Natural killer cell (primary cell): ENCODE measurements at regions not wholly inside any gene's neighbourhood (a gene's known extent, or its start where the extent isn't known, plus 50 kb on each side); places are given as distances from the start of the nearest gene placed in this dataset.
"Not testable (repeated sequence)": the region's sequence is repeated elsewhere in the genome, so short reads cannot be mapped to it uniquely, and the experiment has no call there.

Source experiments
- ATAC-seq, 3 donors: fragments of 150-1000 bp in 2 of 3; fragments of 200-7000 bp in 1 of 3; cut with Tn5 transposase; 1 replicate in 1 of 3; 2 replicates in 2 of 3; pipeline ENCODE4 v1.10.0; 2021; ENCODE audit warnings: mild to moderate bottlenecking in 2 of 3, moderate library complexity in 2 of 3
- DNase-seq, 2 donors: peaks; one replicate each; pipeline versions ENCODE4 v3.0.0 to v3.0.0-alpha.2; 2013 to 2021; ENCODE audit warnings: mixed read lengths in 1 of 2
- H3K27ac ChIP-seq: one replicate; pipeline ENCODE4 v1.5.1; 2013; ENCODE audit warnings: mild to moderate bottlenecking, low read length
- H3K27me3 ChIP-seq: one replicate; pipeline ENCODE4 v1.6.1; 2013; ENCODE audit warnings: low read length; ENCODE audit not compliant: control insufficient read depth, insufficient read depth
- H3K36me3 ChIP-seq: one replicate; pipeline ENCODE4 v1.6.1; 2013; ENCODE audit warnings: low read length; ENCODE audit not compliant: control insufficient read depth, insufficient read depth
- H3K4me1 ChIP-seq: one replicate; pipeline ENCODE4 v1.6.1; 2013; ENCODE audit warnings: low read length; ENCODE audit not compliant: control insufficient read depth, insufficient read depth
- H3K4me3 ChIP-seq: one replicate; pipeline ENCODE4 v1.5.1; 2013; ENCODE audit warnings: low read length
- H3K9me3 ChIP-seq: one replicate; pipeline ENCODE4 v1.6.1; 2013; ENCODE audit warnings: low read length; ENCODE audit not compliant: control insufficient read depth, insufficient read depth
- H3K27ac Mint-ChIP-seq, 2 donors: one replicate each; pipeline ENCODE4 v1.8.0; 2022; ENCODE audit warnings: mild to moderate bottlenecking in 2 of 2, mixed read lengths in 2 of 2, moderate library complexity in 1 of 2
- H3K27me3 Mint-ChIP-seq, 2 donors: one replicate each; pipeline ENCODE4 v1.8.0; 2022; ENCODE audit warnings: low read depth in 2 of 2, mixed read lengths in 2 of 2
- H3K36me3 Mint-ChIP-seq: one replicate; pipeline ENCODE4 v1.8.0; 2022; ENCODE audit warnings: mixed read lengths
- H3K4me1 Mint-ChIP-seq, 2 donors: one replicate each; pipeline ENCODE4 v1.8.0; 2022; ENCODE audit warnings: mixed read lengths in 2 of 2
- H3K4me3 Mint-ChIP-seq: one replicate; pipeline ENCODE4 v1.8.0; 2022; ENCODE audit warnings: mild to moderate bottlenecking, moderate library complexity, mixed read lengths
- H3K9me3 Mint-ChIP-seq, 2 donors: one replicate each; pipeline ENCODE4 v1.8.0; 2022; ENCODE audit warnings: mixed read lengths in 2 of 2
- WGBS: methylation state at CpG from one replicate; pipeline ENCODE4 v1.1.7; 2013; ENCODE audit warnings: missing lambda C conversion rate; ENCODE audit not compliant: insufficient coverage; 5-methylcytosine and 5-hydroxymethylcytosine counted together
- intact Hi-C: fragments of 100-400 bp; cut with micrococcal nuclease; formaldehyde crosslinking; loops from one replicate; pipeline ENCODE4 v1.14.2; 2022
- TF ChIP-seq, protein P1 (sequence below): fragments of 200-600 bp; IDR thresholded peaks from one replicate; pipeline ENCODE4 v1.8.0; 2022; ENCODE audit warnings: antibody characterized with exemption

DNA sequence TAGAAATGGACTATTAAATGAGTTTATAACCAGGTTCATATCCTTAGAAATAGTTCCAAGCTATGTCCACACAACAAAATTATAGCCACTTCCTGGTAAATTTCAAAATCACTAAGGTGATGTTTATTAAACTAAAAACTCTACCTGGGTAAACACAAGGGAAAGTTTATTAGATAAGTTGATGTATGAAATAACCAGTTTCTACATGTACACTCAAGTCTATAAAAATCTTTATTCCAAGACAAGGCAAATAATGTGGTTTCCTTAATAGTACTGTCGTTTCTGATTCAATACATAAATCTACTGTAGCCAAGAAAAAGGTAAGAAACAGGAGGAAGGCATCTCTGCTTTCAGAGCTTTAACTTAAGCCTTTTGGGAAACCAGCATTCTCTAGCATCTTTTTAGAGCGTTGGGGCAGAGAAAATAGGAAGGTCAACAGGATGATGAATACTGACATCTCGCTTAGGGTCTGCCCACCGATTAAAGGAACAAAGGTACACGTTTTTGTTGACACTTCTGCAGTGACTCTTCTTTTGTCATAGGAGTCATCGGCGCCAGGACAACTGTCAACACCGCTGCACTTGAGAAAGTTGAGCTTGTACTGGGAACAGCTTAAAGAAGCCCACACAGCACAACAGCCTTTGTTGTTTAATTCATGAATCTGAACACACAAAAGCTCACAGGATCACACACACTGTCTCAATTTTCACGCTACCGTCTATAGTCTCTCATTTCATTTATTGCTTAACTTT lies 513.6 kb downstream of the SLCO4C1 start:
- H3K27me3 ChIP-seq: no peaks in the 10 kb centered on the region
- Mint-ChIP-seq H3K27ac (no peak overlapping the region), H3K27me3 (no peaks in the 10 kb centered on the region), H3K36me3 (no peaks in the 10 kb centered on the region), H3K4me1 (no peaks in the 10 kb centered on the region), H3K4me3 (no peak overlapping the region), H3K9me3 (peaks cover 4 to 6% of the 10 kb centered on the region in 2 donors)
- 76% methylated on average over 9 of the region's 10 CpGs for WGBS
- TF ChIP-seq, protein P1, sequence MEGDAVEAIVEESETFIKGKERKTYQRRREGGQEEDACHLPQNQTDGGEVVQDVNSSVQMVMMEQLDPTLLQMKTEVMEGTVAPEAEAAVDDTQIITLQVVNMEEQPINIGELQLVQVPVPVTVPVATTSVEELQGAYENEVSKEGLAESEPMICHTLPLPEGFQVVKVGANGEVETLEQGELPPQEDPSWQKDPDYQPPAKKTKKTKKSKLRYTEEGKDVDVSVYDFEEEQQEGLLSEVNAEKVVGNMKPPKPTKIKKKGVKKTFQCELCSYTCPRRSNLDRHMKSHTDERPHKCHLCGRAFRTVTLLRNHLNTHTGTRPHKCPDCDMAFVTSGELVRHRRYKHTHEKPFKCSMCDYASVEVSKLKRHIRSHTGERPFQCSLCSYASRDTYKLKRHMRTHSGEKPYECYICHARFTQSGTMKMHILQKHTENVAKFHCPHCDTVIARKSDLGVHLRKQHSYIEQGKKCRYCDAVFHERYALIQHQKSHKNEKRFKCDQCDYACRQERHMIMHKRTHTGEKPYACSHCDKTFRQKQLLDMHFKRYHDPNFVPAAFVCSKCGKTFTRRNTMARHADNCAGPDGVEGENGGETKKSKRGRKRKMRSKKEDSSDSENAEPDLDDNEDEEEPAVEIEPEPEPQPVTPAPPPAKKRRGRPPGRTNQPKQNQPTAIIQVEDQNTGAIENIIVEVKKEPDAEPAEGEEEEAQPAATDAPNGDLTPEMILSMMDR: no peak
- H3K9me3 ChIP-seq: peaks cover 3% of the 10 kb centered on the region
- DNase-seq: no peak
- intact Hi-C loops: no loop called here
- H3K27ac ChIP-seq: no peak overlapping the region
- ATAC-seq: no peak
- no peaks in the 10 kb centered on the region for H3K36me3 ChIP-seq
- no peak overlapping the region for H3K4me3 ChIP-seq
- H3K4me1 ChIP-seq: no peaks in the 10 kb centered on the region

DNA sequence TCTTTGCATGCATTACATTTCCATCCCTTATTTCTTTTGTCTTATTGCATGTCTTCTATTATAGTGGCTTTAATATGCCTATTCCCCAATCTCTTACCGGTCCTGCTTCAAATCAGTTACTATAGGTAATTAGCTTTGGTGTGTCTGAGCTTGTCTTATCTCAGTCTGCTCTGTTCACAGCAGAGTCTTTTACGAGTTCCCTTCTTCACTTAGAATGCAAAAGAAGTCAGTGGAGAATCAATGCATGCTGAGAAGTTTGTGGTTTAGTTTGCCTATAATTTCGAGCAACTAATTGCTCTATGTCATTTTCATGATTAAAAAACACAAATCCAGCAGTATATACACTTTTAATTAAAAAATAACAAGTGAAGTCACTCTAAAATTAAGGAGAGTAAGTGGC lies 545.0 kb downstream of the SLCO4C1 start:
- H3K4me3 Mint-ChIP-seq: no peak overlapping the region
- no peaks in the 10 kb centered on the region for H3K9me3 ChIP-seq
- H3K27ac ChIP-seq: no peak overlapping the region
- H3K9me3 Mint-ChIP-seq: peaks cover 4 to 7% of the 10 kb centered on the region in 2 donors
- no peak for DNase-seq
- no peaks in the 10 kb centered on the region for H3K4me1 ChIP-seq
- 80% methylated on average over 2 of the region's 3 CpGs for WGBS
- no peaks in the 10 kb centered on the region for H3K27me3 Mint-ChIP-seq
- H3K27ac Mint-ChIP-seq: no peak overlapping the region
- no peaks in the 10 kb centered on the region for H3K4me1 Mint-ChIP-seq
- H3K4me3 ChIP-seq: no peak overlapping the region
- intact Hi-C loops: no loop called here
- no peaks in the 10 kb centered on the region for H3K36me3 Mint-ChIP-seq
- no peak for ATAC-seq
- H3K27me3 ChIP-seq: no peaks in the 10 kb centered on the region
- H3K36me3 ChIP-seq: no peaks in the 10 kb centered on the region
- TF ChIP-seq, protein P1: no peak

DNA sequence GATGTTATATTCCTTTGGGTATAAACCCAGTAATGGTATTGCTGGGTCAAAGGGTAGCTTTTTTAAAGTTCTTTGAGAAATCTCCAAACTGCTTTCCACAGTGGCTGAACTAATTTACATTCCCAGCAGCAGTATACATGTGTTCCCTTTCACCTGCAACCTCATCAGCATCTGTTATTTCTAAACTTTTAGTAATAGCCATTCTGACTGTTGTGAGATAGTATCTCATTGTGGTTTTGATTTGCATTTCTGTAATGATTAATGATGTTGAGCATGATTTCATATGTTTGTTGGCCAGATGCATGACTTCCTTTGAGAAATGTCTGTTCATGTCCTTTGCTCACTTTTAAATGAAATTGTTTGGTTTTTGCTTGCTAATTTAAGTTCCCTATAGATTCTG lies 553.1 kb downstream of the SLCO4C1 start:
- H3K27me3 ChIP-seq, intact Hi-C loops, H3K4me3 Mint-ChIP-seq, H3K4me3 ChIP-seq, H3K27me3 Mint-ChIP-seq, DNase-seq, H3K4me1 Mint-ChIP-seq, H3K27ac Mint-ChIP-seq, H3K4me1 ChIP-seq, H3K9me3 ChIP-seq, H3K27ac ChIP-seq, ATAC-seq, H3K36me3 ChIP-seq, H3K36me3 Mint-ChIP-seq: not testable (repeated sequence)
- peaks cover 8 to 14% of the 10 kb centered on the region in 2 donors for H3K9me3 Mint-ChIP-seq

DNA sequence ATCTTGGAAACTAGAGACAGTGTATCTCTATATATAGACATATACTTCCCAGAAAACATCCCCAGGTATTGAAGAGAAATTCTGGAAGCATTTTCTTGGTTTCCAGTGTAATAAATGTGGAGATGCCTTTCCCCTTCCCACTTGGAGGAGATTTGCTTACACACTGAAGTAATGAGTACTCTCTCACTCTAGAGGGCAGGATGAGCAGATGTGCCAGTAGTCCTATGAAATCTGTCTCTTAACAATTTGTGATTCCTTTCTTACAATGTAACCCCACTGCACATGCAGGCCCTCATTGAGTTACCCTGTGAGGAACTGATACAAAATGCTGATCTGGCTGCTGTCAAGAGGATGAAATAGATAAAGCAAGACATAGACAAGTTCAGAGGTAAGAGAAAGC lies 567.2 kb downstream of the SLCO4C1 start:
- H3K36me3 ChIP-seq: no peaks in the 10 kb centered on the region
- H3K27ac Mint-ChIP-seq: no peak overlapping the region
- ATAC-seq (no peak), DNase-seq (no peak)
- H3K27me3 Mint-ChIP-seq: no peaks in the 10 kb centered on the region
- intact Hi-C loops: no loop called here
- TF ChIP-seq, protein P1: no peak
- no peak overlapping the region for H3K4me3 ChIP-seq
- H3K9me3 Mint-ChIP-seq: peaks cover 4 to 5% of the 10 kb centered on the region in 2 donors
- H3K27me3 ChIP-seq: no peaks in the 10 kb centered on the region
- H3K9me3 ChIP-seq: no peaks in the 10 kb centered on the region
- H3K4me1 ChIP-seq: no peaks in the 10 kb centered on the region
- no peaks in the 10 kb centered on the region for H3K36me3 Mint-ChIP-seq
- H3K4me3 Mint-ChIP-seq: no peak overlapping the region
- H3K27ac ChIP-seq: no peak overlapping the region
- no peaks in the 10 kb centered on the region for H3K4me1 Mint-ChIP-seq
